Endothelial cell of umbilical vein (primary cell): ENCODE measurements at regions not wholly inside any gene's neighbourhood (a gene's known extent, or its start where the extent isn't known, plus 50 kb on each side); places are given as distances from the start of the nearest gene placed in this dataset.

Experiments used
- EZH2 ChIP-seq: IDR thresholded peaks from 2 replicates; pipeline ENCODE4 v1.6.1; 2012; ENCODE audit warnings: borderline replicate concordance, low read depth, mild to moderate bottlenecking, moderate library complexity, low read length, inconsistent platforms; ENCODE audit not compliant: severe bottlenecking
- FOS ChIP-seq: IDR thresholded peaks from 2 replicates; pipeline ENCODE4 v1.6.1; 2011; ENCODE audit warnings: mild to moderate bottlenecking, low read length, moderate library complexity, borderline replicate concordance; ENCODE audit not compliant: insufficient read depth
- GATA2 ChIP-seq: IDR thresholded peaks from 2 replicates; pipeline ENCODE4 v1.7.0; 2011; ENCODE audit warnings: low read depth, mild to moderate bottlenecking, moderate library complexity, mixed read lengths, low read length; ENCODE audit not compliant: insufficient read length, insufficient read depth
- JUN ChIP-seq: IDR thresholded peaks from 2 replicates; pipeline ENCODE4 v1.6.1; 2011; ENCODE audit warnings: borderline replicate concordance, low read depth; ENCODE audit not compliant: insufficient read length, insufficient read depth
- MAX ChIP-seq: IDR thresholded peaks from 2 replicates; pipeline ENCODE4 v1.6.1; 2011; ENCODE audit not compliant: insufficient read depth, insufficient read length
- POLR2A ChIP-seq: IDR thresholded peaks from 2 replicates; pipeline ENCODE4 v1.6.1; 2012; ENCODE audit warnings: low read depth, mild to moderate bottlenecking, control low read depth, low read length
- POLR2AphosphoS5 ChIP-seq: IDR thresholded peaks from 2 replicates; pipeline ENCODE4 v1.6.1; 2012; ENCODE audit warnings: low read depth, mild to moderate bottlenecking, control low read depth, low read length, moderate library complexity; ENCODE audit not compliant: insufficient read depth
- TF ChIP-seq, protein P1 (sequence below), 2 donors: IDR thresholded peaks; 1 replicate in 1 of 2; 2 replicates in 1 of 2; pipeline ENCODE4 v1.5.1; 2011; ENCODE audit warnings: low read length in 2 of 2, mild to moderate bottlenecking in 2 of 2, moderate library complexity in 2 of 2, control low read depth in 1 of 2, inconsistent platforms in 1 of 2, low read depth in 1 of 2; ENCODE audit not compliant: insufficient read depth in 1 of 2; ENCODE audit errors: extremely low read depth in 1 of 2

- TF ChIP-seq, protein P1, sequence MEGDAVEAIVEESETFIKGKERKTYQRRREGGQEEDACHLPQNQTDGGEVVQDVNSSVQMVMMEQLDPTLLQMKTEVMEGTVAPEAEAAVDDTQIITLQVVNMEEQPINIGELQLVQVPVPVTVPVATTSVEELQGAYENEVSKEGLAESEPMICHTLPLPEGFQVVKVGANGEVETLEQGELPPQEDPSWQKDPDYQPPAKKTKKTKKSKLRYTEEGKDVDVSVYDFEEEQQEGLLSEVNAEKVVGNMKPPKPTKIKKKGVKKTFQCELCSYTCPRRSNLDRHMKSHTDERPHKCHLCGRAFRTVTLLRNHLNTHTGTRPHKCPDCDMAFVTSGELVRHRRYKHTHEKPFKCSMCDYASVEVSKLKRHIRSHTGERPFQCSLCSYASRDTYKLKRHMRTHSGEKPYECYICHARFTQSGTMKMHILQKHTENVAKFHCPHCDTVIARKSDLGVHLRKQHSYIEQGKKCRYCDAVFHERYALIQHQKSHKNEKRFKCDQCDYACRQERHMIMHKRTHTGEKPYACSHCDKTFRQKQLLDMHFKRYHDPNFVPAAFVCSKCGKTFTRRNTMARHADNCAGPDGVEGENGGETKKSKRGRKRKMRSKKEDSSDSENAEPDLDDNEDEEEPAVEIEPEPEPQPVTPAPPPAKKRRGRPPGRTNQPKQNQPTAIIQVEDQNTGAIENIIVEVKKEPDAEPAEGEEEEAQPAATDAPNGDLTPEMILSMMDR (IDR thresholded peaks at IDR 0.05; ENCODE audit: extremely low read depth in 1 of 2, insufficient read depth in 1 of 2, low read depth in 1 of 2, low read length in 2 of 2) = no peak
- TF ChIP-seq EZH2 (no peak), POLR2AphosphoS5 (no peak), GATA2 (no peak), FOS (no peak), MAX (no peak), JUN (no peak), POLR2A (no peak)
Observed at GRCh38 chr7:10040674-10041073, 933.0 kb upstream of the PHF14 start.
